Nephron (organoid): ENCODE measurements at regions not wholly inside any gene's neighbourhood (a gene's known extent, or its start where the extent isn't known, plus 50 kb on each side); places are given as distances from the start of the nearest gene placed in this dataset.

ENCODE experiments used
- H3K27ac Mint-ChIP-seq, 3 experiments: 2 replicates each; pipeline ENCODE4 v1.8.0; 2020; ENCODE audit warnings: mixed read lengths in 3 of 3, mild to moderate bottlenecking in 2 of 3, moderate library complexity in 1 of 3
- H3K27me3 Mint-ChIP-seq: 2 replicates; pipeline ENCODE4 v1.8.0; 2021; ENCODE audit warnings: low read depth, mild to moderate bottlenecking, moderate library complexity, mixed read lengths
- H3K36me3 Mint-ChIP-seq: 2 replicates; pipeline ENCODE4 v1.8.0; 2020; ENCODE audit warnings: low read depth, mixed read lengths
- H3K4me1 Mint-ChIP-seq: 2 replicates; pipeline ENCODE4 v1.8.0; 2020; ENCODE audit warnings: mixed read lengths
- H3K4me3 Mint-ChIP-seq, 3 experiments: 2 replicates each; pipeline ENCODE4 v1.8.0; 2020; ENCODE audit warnings: mild to moderate bottlenecking in 3 of 3, mixed read lengths in 3 of 3, moderate library complexity in 2 of 3
- H3K9me3 Mint-ChIP-seq: 2 replicates; pipeline ENCODE4 v1.8.0; 2020; ENCODE audit warnings: mixed read lengths
- TF ChIP-seq, protein P1 (sequence below), 3 experiments: fragments of 200-600 bp; sonication (generic); IDR thresholded peaks; one replicate each; pipeline ENCODE4 v1.5.0; 2021; ENCODE audit warnings: antibody characterized with exemption in 3 of 3; ENCODE audit not compliant: unreplicated experiment in 3 of 3

DNA sequence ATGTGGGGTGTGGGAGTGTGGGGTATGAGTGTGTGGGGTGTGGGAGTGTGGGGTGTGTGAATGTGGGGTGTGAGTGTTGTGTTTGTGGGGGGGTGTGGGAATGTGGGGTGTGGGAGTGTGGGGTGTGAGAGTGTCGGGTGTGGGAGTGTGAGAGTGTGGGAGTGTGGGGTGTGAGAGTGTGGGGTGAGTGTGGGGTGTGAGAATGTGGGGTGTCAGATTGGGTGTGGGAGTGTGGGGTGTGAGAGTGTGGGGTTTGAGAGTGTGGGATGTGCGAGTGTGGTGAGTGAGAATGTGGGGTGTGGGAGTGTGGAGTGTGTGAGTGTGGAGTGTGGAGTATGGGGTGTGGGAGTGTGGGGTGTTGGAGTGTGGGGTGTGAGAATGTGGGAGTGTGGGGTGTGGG is 50.1 kb upstream of the EN2 start:
- peaks cover 51% of the 10 kb centered on the region for H3K27me3 Mint-ChIP-seq
- no peak overlapping the region for H3K4me3 Mint-ChIP-seq

More for the DNA sequence above, 50.1 kb upstream of the EN2 start:
- Mint-ChIP-seq H3K9me3 (peaks cover 5% of the 10 kb centered on the region), H3K36me3 (no peaks in the 10 kb centered on the region), H3K4me1 (peaks cover 4% of the 10 kb centered on the region), H3K27ac (no peak overlapping the region)
- TF ChIP-seq, protein P1, sequence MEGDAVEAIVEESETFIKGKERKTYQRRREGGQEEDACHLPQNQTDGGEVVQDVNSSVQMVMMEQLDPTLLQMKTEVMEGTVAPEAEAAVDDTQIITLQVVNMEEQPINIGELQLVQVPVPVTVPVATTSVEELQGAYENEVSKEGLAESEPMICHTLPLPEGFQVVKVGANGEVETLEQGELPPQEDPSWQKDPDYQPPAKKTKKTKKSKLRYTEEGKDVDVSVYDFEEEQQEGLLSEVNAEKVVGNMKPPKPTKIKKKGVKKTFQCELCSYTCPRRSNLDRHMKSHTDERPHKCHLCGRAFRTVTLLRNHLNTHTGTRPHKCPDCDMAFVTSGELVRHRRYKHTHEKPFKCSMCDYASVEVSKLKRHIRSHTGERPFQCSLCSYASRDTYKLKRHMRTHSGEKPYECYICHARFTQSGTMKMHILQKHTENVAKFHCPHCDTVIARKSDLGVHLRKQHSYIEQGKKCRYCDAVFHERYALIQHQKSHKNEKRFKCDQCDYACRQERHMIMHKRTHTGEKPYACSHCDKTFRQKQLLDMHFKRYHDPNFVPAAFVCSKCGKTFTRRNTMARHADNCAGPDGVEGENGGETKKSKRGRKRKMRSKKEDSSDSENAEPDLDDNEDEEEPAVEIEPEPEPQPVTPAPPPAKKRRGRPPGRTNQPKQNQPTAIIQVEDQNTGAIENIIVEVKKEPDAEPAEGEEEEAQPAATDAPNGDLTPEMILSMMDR (IDR thresholded peaks at IDR 0.05; ENCODE audit: unreplicated experiment in 3 of 3) = no peak
